ENCODE measurements at regions not wholly inside any gene's neighbourhood (a gene's known extent, or its start where the extent isn't known, plus 50 kb on each side); places are given as distances from the start of the nearest gene placed in this dataset.

GRCh38 chr14:65986041-65986440 lies 500.1 kb upstream of the CCDC196 start:
- no peak for TF ChIP-seq CTCF (IDR thresholded peaks at IDR 0.05)
- TF ChIP-seq POLR2A (IDR thresholded peaks at IDR 0.05): no peak
